ENCODE measurements at regions not wholly inside any gene's neighbourhood (a gene's known extent, or its start where the extent isn't known, plus 50 kb on each side); places are given as distances from the start of the nearest gene placed in this dataset.

GRCh38 chr12:114875313-114875712 lies 191.3 kb upstream of the TBX3 start:
- Histone ChIP-seq H3K27me3 (replicated peaks in 1 of 4; ENCODE audit: control insufficient read depth in 3 of 4, extremely low read depth in 1 of 4, insufficient read depth in 3 of 4, low read length in 3 of 4) (no peaks in the 10 kb centered on the region), H3K18ac (ENCODE audit: extremely low read depth, low read length) (no peak overlapping the region), H3K23me2 (ENCODE audit: low read depth, low read length) (no peaks in the 10 kb centered on the region), H3K56ac (replicated peaks; ENCODE audit: insufficient read length, low read depth, low read length) (no peak overlapping the region), H3K9ac (replicated peaks in 1 of 4; ENCODE audit: extremely low read depth in 1 of 4, low read depth in 3 of 4, low read length in 3 of 4) (no peak overlapping the region), H3K4me2 (ENCODE audit: insufficient read depth in 1 of 2, low read depth in 2 of 2, low read length in 2 of 2) (no peak overlapping the region), H3K4me3 (ENCODE audit: extremely low read depth in 1 of 4, insufficient read depth in 2 of 4, low read depth in 3 of 4, low read length in 4 of 4) (no peak overlapping the region), H2BK15ac (ENCODE audit: low read length) (no peak overlapping the region), H3K4ac (replicated peaks; ENCODE audit: insufficient read length, low read depth, low read length) (no peak overlapping the region), H4K5ac (ENCODE audit: insufficient read length, low read depth, low read length) (no peak overlapping the region), H2BK12ac (ENCODE audit: low read depth, low read length) (no peak overlapping the region), H3K36me3 (ENCODE audit: control insufficient read depth in 2 of 4, insufficient read depth in 4 of 4, low read length in 3 of 4) (no peaks in the 10 kb centered on the region), H2BK20ac (ENCODE audit: low read length) (no peak overlapping the region), H4K91ac (replicated peaks; ENCODE audit: insufficient read length, low read length) (no peak overlapping the region), H3K23ac (ENCODE audit: insufficient read length) (no peak overlapping the region), H3K27ac (ENCODE audit: low read depth, low read length) (no peak overlapping the region), H3K4me1 (replicated peaks in 1 of 4; ENCODE audit: control insufficient read depth in 3 of 4, insufficient read depth in 4 of 4, low read length in 3 of 4) (no peaks in the 10 kb centered on the region), H3K79me1 (ENCODE audit: low read depth, low read length) (no peaks in the 10 kb centered on the region), H3K9me3 (ENCODE audit: insufficient read depth in 2 of 2, low read depth in 1 of 2, low read length in 1 of 2) (no peaks in the 10 kb centered on the region), H2BK5ac (ENCODE audit: low read depth, low read length) (no peak overlapping the region), H3K79me2 (ENCODE audit: control insufficient read depth in 1 of 2, insufficient read depth in 2 of 2, low read length in 2 of 2) (no peaks in the 10 kb centered on the region), H3K14ac (ENCODE audit: insufficient read length) (no peak overlapping the region), H4K20me1 (replicated peaks in 1 of 2; ENCODE audit: control insufficient read depth in 1 of 2, insufficient read depth in 2 of 2, low read length in 2 of 2) (no peaks in the 10 kb centered on the region), H2BK120ac (replicated peaks; ENCODE audit: low read depth, low read length) (no peak overlapping the region), H2AFZ (ENCODE audit: low read length) (no peak overlapping the region), H2AK5ac (ENCODE audit: low read depth, low read length) (no peak overlapping the region), H4K8ac (ENCODE audit: extremely low read depth, insufficient read depth, low read length) (no peak overlapping the region)
- TF ChIP-seq MAFK (IDR thresholded peaks at IDR 0.05; ENCODE audit: low read depth, low read length), result no peak
- TF ChIP-seq POLR2A (IDR thresholded peaks at IDR 0.05; ENCODE audit: control extremely low read depth in 1 of 2, low read depth in 2 of 2, low read length in 2 of 2), result no peak
- ChIA-PET CTCF (ENCODE audit: partially characterized antibody) (no interaction called here), POLR2A (ENCODE audit: partially characterized antibody) (no interaction called here)
- 88% methylated on average over 7 of the region's 7 CpGs; no CpG with 5 or more reads in 1 of the 2 experiments for WGBS, 2 experiments (ENCODE audit: extremely low coverage in 1 of 2, insufficient coverage in 1 of 2, insufficient read length in 1 of 2, insufficient replicate concordance in 2 of 2, low coverage in 1 of 2, low lambda C conversion rate in 2 of 2, missing lambda C conversion rate in 1 of 2)
- no peak for DNase-seq (ENCODE audit: low read depth in 1 of 2, low spot score in 2 of 2)
- no peak for FAIRE-seq

Measured in H1 (cell line).